ENCODE measurements at regions not wholly inside any gene's neighbourhood (a gene's known extent, or its start where the extent isn't known, plus 50 kb on each side); places are given as distances from the start of the nearest gene placed in this dataset.

- no peak for DNase-seq
Observed at GRCh38 chr16:73301984-73302383, 254.1 kb upstream of the ZFHX3 start.

- DNase-seq, result no peak
Observed at GRCh38 chr16:73299346-73299745, 251.4 kb upstream of the ZFHX3 start.

- no peak for DNase-seq
Observed at GRCh38 chr16:73298562-73298961, 250.6 kb upstream of the ZFHX3 start.

GRCh38 chr16:73290258-73290657 is 242.3 kb upstream of the ZFHX3 start:
- no peak for DNase-seq

- DNase-seq, result no peak
Observed at GRCh38 chr16:73289232-73289631, 241.3 kb upstream of the ZFHX3 start.

GRCh38 chr16:73288520-73288919 is 240.6 kb upstream of the ZFHX3 start:
- DNase-seq, result peak; percentile 2

GRCh38 chr16:73287859-73288405 is 240.0 kb upstream of the ZFHX3 start:
- DNase-seq, result no peak

- no peak for DNase-seq
Observed at GRCh38 chr16:73286346-73287267, 238.7 kb upstream of the ZFHX3 start.

GRCh38 chr16:73285436-73286201 is 237.7 kb upstream of the ZFHX3 start:
- peak; percentile 92 for DNase-seq

- DNase-seq, result no peak
Observed at GRCh38 chr16:73280388-73280787, 232.5 kb upstream of the ZFHX3 start.

- no peak for DNase-seq
Observed at GRCh38 chr16:73279451-73279850, 231.5 kb upstream of the ZFHX3 start.

GRCh38 chr16:73277071-73277470 is 229.1 kb upstream of the ZFHX3 start:
- no peak for DNase-seq

- DNase-seq, result no peak
Observed at GRCh38 chr16:73275448-73275847, 227.5 kb upstream of the ZFHX3 start.

- no peak for DNase-seq
Observed at GRCh38 chr16:73275024-73275423, 227.1 kb upstream of the ZFHX3 start.

GRCh38 chr16:73274140-73274539 is 226.2 kb upstream of the ZFHX3 start:
- no peak for DNase-seq

- DNase-seq, result peak; percentile 2
Observed at GRCh38 chr16:73268366-73268993, 220.6 kb upstream of the ZFHX3 start.

GRCh38 chr16:73265935-73266334 is 218.0 kb upstream of the ZFHX3 start:
- DNase-seq, result no peak

GRCh38 chr16:73265124-73265837 is 217.4 kb upstream of the ZFHX3 start:
- no peak for DNase-seq

GRCh38 chr16:73262931-73263330 is 215.0 kb upstream of the ZFHX3 start:
- no peak for DNase-seq

GRCh38 chr16:73255031-73255430 is 207.1 kb upstream of the ZFHX3 start:
- no peak for DNase-seq

- DNase-seq, result no peak
Observed at GRCh38 chr16:73253922-73254480, 206.1 kb upstream of the ZFHX3 start.

GRCh38 chr16:73252446-73252845 is 204.5 kb upstream of the ZFHX3 start:
- no peak for DNase-seq

Measured in skin of body (tissue), 1 donor.